GM23248 (cell line): ENCODE measurements at regions not wholly inside any gene's neighbourhood (a gene's known extent, or its start where the extent isn't known, plus 50 kb on each side); places are given as distances from the start of the nearest gene placed in this dataset.

Experiments
- EZH2 ChIP-seq: fragments of 200-600 bp; sonication (generic); IDR thresholded peaks from 2 replicates; pipeline ENCODE4 v1.6.1; 2018; ENCODE audit warnings: antibody characterized with exemption, mild to moderate bottlenecking; ENCODE audit not compliant: insufficient read depth, poor library complexity, severe bottlenecking
- EZH2phosphoT487 ChIP-seq: fragments of 200-600 bp; sonication (generic); IDR thresholded peaks from 2 replicates; pipeline ENCODE4 v1.6.1; 2018; ENCODE audit warnings: antibody characterized with exemption, moderate library complexity, mild to moderate bottlenecking, low read depth; ENCODE audit not compliant: insufficient read depth

DNA sequence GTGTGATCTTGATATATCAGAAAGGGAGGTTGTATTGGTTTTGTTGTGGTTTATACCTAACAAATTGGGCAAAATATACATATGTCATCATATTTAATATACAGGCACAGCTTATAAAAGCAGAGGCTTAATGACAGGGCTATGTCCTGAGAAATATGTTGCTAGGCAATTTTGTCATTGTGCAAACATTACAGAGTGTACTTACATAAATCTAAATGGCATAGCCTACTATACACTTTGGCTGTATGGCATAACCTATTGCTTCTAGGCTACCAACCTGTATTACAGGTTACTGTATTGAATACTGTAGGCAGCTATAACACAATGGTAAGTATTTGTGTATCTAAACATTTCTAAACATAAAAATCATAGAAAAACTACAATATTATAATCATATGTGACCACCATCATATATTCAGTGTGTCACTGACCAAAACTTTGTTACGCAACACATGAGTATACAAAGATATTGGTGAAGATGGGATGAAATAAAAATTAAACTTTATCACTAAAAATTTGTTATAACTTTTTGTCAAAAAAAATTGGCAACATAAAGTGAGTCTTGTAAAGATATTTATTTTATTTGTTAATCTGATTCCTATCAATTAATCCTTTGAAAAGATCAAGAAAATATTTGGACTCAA is 414.0 kb upstream of the HS3ST1 start:
- TF ChIP-seq EZH2: no peak
- TF ChIP-seq EZH2phosphoT487: no peak
